ENCODE measurements at regions not wholly inside any gene's neighbourhood (a gene's known extent, or its start where the extent isn't known, plus 50 kb on each side); places are given as distances from the start of the nearest gene placed in this dataset.
A peak's percentile ranks its signal among the peaks of the same experiment; 100 is the strongest.

GRCh38 chr5:125106881-125107280, 360.4 kb upstream of the ZNF608 start:
- Histone ChIP-seq H3K36me3 (ENCODE audit: control insufficient read depth, insufficient read depth, low read length) (no peaks in the 10 kb centered on the region), H3K4me1 (ENCODE audit: control insufficient read depth, insufficient read depth, low read length) (no peaks in the 10 kb centered on the region), H3K27ac (ENCODE audit: low read length) (no peak overlapping the region), H3K27me3 (ENCODE audit: control insufficient read depth, insufficient read depth, low read length) (no peaks in the 10 kb centered on the region), H3K9me3 (ENCODE audit: control insufficient read depth, low read depth, low read length) (no peaks in the 10 kb centered on the region), H3K4me3 (ENCODE audit: low read length) (no peak overlapping the region)
- no peak for DNase-seq

GRCh38 chr5:125109293-125109692, 362.9 kb upstream of the ZNF608 start:
- no peaks in the 10 kb centered on the region for H3K27me3 ChIP-seq (ENCODE audit: control insufficient read depth, insufficient read depth, low read length)
- H3K9me3 ChIP-seq (ENCODE audit: control insufficient read depth, low read depth, low read length) = no peaks in the 10 kb centered on the region
- no peak for DNase-seq
- no peaks in the 10 kb centered on the region for H3K36me3 ChIP-seq (ENCODE audit: control insufficient read depth, insufficient read depth, low read length)
- no peaks in the 10 kb centered on the region for H3K4me1 ChIP-seq (ENCODE audit: control insufficient read depth, insufficient read depth, low read length)
- H3K4me3 ChIP-seq (ENCODE audit: low read length) = no peak overlapping the region
- H3K27ac ChIP-seq (ENCODE audit: low read length) = no peak overlapping the region

- H3K4me3 ChIP-seq (ENCODE audit: low read length) = no peak overlapping the region
- DNase-seq = no peak
- no peaks in the 10 kb centered on the region for H3K9me3 ChIP-seq (ENCODE audit: control insufficient read depth, low read depth, low read length)
- no peak overlapping the region for H3K27ac ChIP-seq (ENCODE audit: low read length)
- H3K36me3 ChIP-seq (ENCODE audit: control insufficient read depth, insufficient read depth, low read length) = no peaks in the 10 kb centered on the region
- H3K27me3 ChIP-seq (ENCODE audit: control insufficient read depth, insufficient read depth, low read length) = no peaks in the 10 kb centered on the region
- H3K4me1 ChIP-seq (ENCODE audit: control insufficient read depth, insufficient read depth, low read length) = no peaks in the 10 kb centered on the region
- WGBS (ENCODE audit: insufficient coverage, low lambda C conversion rate) = no CpG with 5 or more reads among the region's 1 CpG
Measured at GRCh38 chr5:125109816-125110215, 363.4 kb upstream of the ZNF608 start.

GRCh38 chr5:125112196-125112595, 365.8 kb upstream of the ZNF608 start:
- Histone ChIP-seq H3K4me3 (ENCODE audit: low read length) (no peak overlapping the region), H3K36me3 (ENCODE audit: control insufficient read depth, insufficient read depth, low read length) (no peaks in the 10 kb centered on the region), H3K27ac (ENCODE audit: low read length) (no peak overlapping the region), H3K9me3 (ENCODE audit: control insufficient read depth, low read depth, low read length) (no peaks in the 10 kb centered on the region), H3K4me1 (ENCODE audit: control insufficient read depth, insufficient read depth, low read length) (no peaks in the 10 kb centered on the region), H3K27me3 (ENCODE audit: control insufficient read depth, insufficient read depth, low read length) (no peaks in the 10 kb centered on the region)
- no CpG with 5 or more reads among the region's 2 CpGs for WGBS (ENCODE audit: insufficient coverage, low lambda C conversion rate)
- peak; percentile 9 to 42 for DNase-seq

- no peak for DNase-seq
- Histone ChIP-seq H3K36me3 (ENCODE audit: control insufficient read depth, insufficient read depth, low read length) (no peaks in the 10 kb centered on the region), H3K27me3 (ENCODE audit: control insufficient read depth, insufficient read depth, low read length) (no peaks in the 10 kb centered on the region), H3K4me3 (ENCODE audit: low read length) (no peak overlapping the region), H3K27ac (ENCODE audit: low read length) (no peak overlapping the region), H3K9me3 (ENCODE audit: control insufficient read depth, low read depth, low read length) (no peaks in the 10 kb centered on the region), H3K4me1 (ENCODE audit: control insufficient read depth, insufficient read depth, low read length) (no peaks in the 10 kb centered on the region)
- no CpG with 5 or more reads among the region's 2 CpGs for WGBS (ENCODE audit: insufficient coverage, low lambda C conversion rate)
Measured at GRCh38 chr5:125113328-125113727, 366.9 kb upstream of the ZNF608 start.

GRCh38 chr5:125115195-125115525, 368.7 kb upstream of the ZNF608 start:
- Histone ChIP-seq H3K4me1 (ENCODE audit: control insufficient read depth, insufficient read depth, low read length) (no peaks in the 10 kb centered on the region), H3K9me3 (ENCODE audit: control insufficient read depth, low read depth, low read length) (no peaks in the 10 kb centered on the region), H3K36me3 (ENCODE audit: control insufficient read depth, insufficient read depth, low read length) (no peaks in the 10 kb centered on the region), H3K27ac (ENCODE audit: low read length) (no peak overlapping the region), H3K27me3 (ENCODE audit: control insufficient read depth, insufficient read depth, low read length) (no peaks in the 10 kb centered on the region), H3K4me3 (ENCODE audit: low read length) (no peak overlapping the region)
- no peak for DNase-seq
- 80% methylated on average over 1 of the region's 6 CpGs for WGBS (ENCODE audit: insufficient coverage, low lambda C conversion rate)

- no peak overlapping the region for H3K27ac ChIP-seq (ENCODE audit: low read length)
- H3K4me1 ChIP-seq (ENCODE audit: control insufficient read depth, insufficient read depth, low read length) = no peaks in the 10 kb centered on the region
- 94% methylated on average over 3 of the region's 6 CpGs for WGBS (ENCODE audit: insufficient coverage, low lambda C conversion rate)
- H3K27me3 ChIP-seq (ENCODE audit: control insufficient read depth, insufficient read depth, low read length) = no peaks in the 10 kb centered on the region
- H3K4me3 ChIP-seq (ENCODE audit: low read length) = no peak overlapping the region
- H3K36me3 ChIP-seq (ENCODE audit: control insufficient read depth, insufficient read depth, low read length) = no peaks in the 10 kb centered on the region
- H3K9me3 ChIP-seq (ENCODE audit: control insufficient read depth, low read depth, low read length) = no peaks in the 10 kb centered on the region
- DNase-seq = no peak
Measured at GRCh38 chr5:125117566-125117965, 371.1 kb upstream of the ZNF608 start.

GRCh38 chr5:125120012-125120411, 373.6 kb upstream of the ZNF608 start:
- Histone ChIP-seq H3K4me1 (ENCODE audit: control insufficient read depth, insufficient read depth, low read length) (no peaks in the 10 kb centered on the region), H3K27ac (ENCODE audit: low read length) (no peak overlapping the region), H3K27me3 (ENCODE audit: control insufficient read depth, insufficient read depth, low read length) (no peaks in the 10 kb centered on the region), H3K9me3 (ENCODE audit: control insufficient read depth, low read depth, low read length) (no peaks in the 10 kb centered on the region), H3K36me3 (ENCODE audit: control insufficient read depth, insufficient read depth, low read length) (no peaks in the 10 kb centered on the region), H3K4me3 (ENCODE audit: low read length) (no peak overlapping the region)
- no peak for DNase-seq
- WGBS (ENCODE audit: insufficient coverage, low lambda C conversion rate) = no CpG with 5 or more reads among the region's 6 CpGs

- no peaks in the 10 kb centered on the region for H3K36me3 ChIP-seq (ENCODE audit: control insufficient read depth, insufficient read depth, low read length)
- H3K4me1 ChIP-seq (ENCODE audit: control insufficient read depth, insufficient read depth, low read length) = no peaks in the 10 kb centered on the region
- H3K4me3 ChIP-seq (ENCODE audit: low read length) = no peak overlapping the region
- no peak overlapping the region for H3K27ac ChIP-seq (ENCODE audit: low read length)
- WGBS (ENCODE audit: insufficient coverage, low lambda C conversion rate) = 51% methylated on average over 2 of the region's 6 CpGs
- H3K27me3 ChIP-seq (ENCODE audit: control insufficient read depth, insufficient read depth, low read length) = no peaks in the 10 kb centered on the region
- no peak for DNase-seq
- H3K9me3 ChIP-seq (ENCODE audit: control insufficient read depth, low read depth, low read length) = no peaks in the 10 kb centered on the region
Measured at GRCh38 chr5:125125031-125125823, 378.8 kb upstream of the ZNF608 start.

GRCh38 chr5:125126050-125126449, 379.6 kb upstream of the ZNF608 start:
- Histone ChIP-seq H3K4me1 (ENCODE audit: control insufficient read depth, insufficient read depth, low read length) (no peaks in the 10 kb centered on the region), H3K9me3 (ENCODE audit: control insufficient read depth, low read depth, low read length) (no peaks in the 10 kb centered on the region), H3K27me3 (ENCODE audit: control insufficient read depth, insufficient read depth, low read length) (no peaks in the 10 kb centered on the region), H3K4me3 (ENCODE audit: low read length) (no peak overlapping the region), H3K36me3 (ENCODE audit: control insufficient read depth, insufficient read depth, low read length) (no peaks in the 10 kb centered on the region), H3K27ac (ENCODE audit: low read length) (no peak overlapping the region)
- no peak for DNase-seq

GRCh38 chr5:125129151-125129806, 382.8 kb upstream of the ZNF608 start:
- no peaks in the 10 kb centered on the region for H3K27me3 ChIP-seq (ENCODE audit: control insufficient read depth, insufficient read depth, low read length)
- no peaks in the 10 kb centered on the region for H3K4me1 ChIP-seq (ENCODE audit: control insufficient read depth, insufficient read depth, low read length)
- H3K4me3 ChIP-seq (ENCODE audit: low read length) = no peak overlapping the region
- H3K9me3 ChIP-seq (ENCODE audit: control insufficient read depth, low read depth, low read length) = no peaks in the 10 kb centered on the region
- H3K36me3 ChIP-seq (ENCODE audit: control insufficient read depth, insufficient read depth, low read length) = no peaks in the 10 kb centered on the region
- no peak for DNase-seq
- H3K27ac ChIP-seq (ENCODE audit: low read length) = no peak overlapping the region
- WGBS (ENCODE audit: insufficient coverage, low lambda C conversion rate) = 100% methylated on average over 1 of the region's 4 CpGs
